Superior temporal gyrus (tissue), 1 donor: ENCODE measurements at regions not wholly inside any gene's neighbourhood (a gene's known extent, or its start where the extent isn't known, plus 50 kb on each side); places are given as distances from the start of the nearest gene placed in this dataset.
"Not testable (repeated sequence)": the region's sequence is repeated elsewhere in the genome, so short reads cannot be mapped to it uniquely, and the experiment has no call there.

Experiments
- DNase-seq: peaks from one replicate; pipeline ENCODE4 v3.0.0-alpha.2; 2016; ENCODE audit errors: extremely low spot score

- DNase-seq, result peak; percentile 90
These were observed 1602.4 kb upstream of the ADGRL3 start for GRCh38 chr4:59597536-59598329.

DNA sequence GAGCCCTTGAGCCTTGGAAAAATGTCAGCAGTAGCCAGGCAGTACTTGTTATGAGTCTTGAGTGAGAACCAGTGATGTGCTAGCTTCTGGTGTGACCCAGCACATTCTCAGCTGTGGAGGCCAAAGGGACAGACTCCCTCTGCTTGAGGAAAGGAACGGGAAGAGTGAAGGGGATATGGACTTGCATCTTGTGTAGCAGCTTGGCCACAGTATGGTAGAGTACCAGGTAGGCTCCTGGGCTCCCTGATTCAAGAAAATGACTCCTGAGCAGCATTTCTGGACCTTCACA lies 1601.9 kb upstream of the ADGRL3 start:
- DNase-seq, result no peak

GRCh38 chr4:59608466-59608865 lies 1591.7 kb upstream of the ADGRL3 start:
- no peak for DNase-seq

DNA sequence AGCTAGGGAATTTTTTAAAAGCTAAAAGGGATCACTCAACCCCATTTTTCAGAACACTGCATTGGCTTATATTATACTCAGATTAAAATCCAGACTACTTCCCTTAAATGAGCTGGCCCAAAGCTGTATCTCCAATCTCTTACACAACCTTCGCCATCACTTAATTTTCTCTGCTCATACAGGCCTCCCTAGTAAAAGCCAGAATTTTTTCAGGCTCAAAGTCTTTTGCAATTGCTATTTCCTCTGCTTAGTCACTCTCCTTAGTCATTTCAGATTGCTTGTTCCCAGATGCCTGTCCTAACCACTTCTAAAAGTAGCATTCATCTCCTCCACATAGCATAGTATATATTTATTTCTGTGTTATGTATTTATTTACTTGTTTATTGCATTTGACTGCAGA lies 1587.9 kb upstream of the ADGRL3 start:
- DNase-seq, result peak; percentile 32

DNA sequence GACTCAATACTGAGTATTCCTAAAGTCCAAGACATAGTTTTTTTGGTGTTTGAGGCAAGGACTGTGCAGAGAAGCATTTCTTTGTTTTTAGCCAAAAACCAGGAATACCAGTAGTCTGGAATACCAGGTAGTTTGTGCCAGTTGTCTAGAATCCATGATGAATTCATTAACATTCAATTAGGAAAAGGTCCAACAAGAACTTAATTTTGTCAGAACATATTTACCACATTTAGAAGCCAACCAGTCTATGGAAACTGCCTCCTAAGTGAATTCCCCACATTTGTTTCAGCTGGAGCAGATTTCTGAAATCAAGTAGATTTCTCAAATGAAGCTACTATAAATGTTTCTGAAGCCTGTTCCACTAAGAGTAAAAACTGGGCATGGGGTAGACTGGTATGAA lies 1584.8 kb upstream of the ADGRL3 start:
- no peak for DNase-seq

- DNase-seq, result no peak
These were observed 1570.8 kb upstream of the ADGRL3 start for GRCh38 chr4:59629348-59629747.

- no peak for DNase-seq
These were observed 1569.9 kb upstream of the ADGRL3 start for GRCh38 chr4:59630235-59630634.

- no peak for DNase-seq
These were observed 1569.2 kb upstream of the ADGRL3 start for GRCh38 chr4:59630922-59631321.

DNA sequence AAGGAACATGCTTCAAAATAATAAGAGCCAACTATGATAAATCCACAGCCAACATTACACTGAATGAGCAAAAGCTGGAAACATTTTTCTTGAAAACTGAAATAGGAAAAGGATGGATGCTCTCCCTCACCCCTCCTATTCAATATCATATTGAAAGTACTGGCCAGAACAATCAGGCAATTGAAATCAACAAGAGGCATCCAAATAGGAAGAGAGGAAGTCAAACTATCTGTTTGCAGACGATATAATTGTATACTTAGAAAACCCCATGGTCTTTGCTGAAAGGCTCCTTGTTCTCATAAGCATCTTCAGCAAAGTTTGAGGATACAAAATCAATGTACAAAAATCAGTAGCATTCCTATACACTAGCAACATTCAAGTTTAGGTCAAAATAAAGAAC lies 1562.5 kb upstream of the ADGRL3 start:
- DNase-seq, result no peak

DNA sequence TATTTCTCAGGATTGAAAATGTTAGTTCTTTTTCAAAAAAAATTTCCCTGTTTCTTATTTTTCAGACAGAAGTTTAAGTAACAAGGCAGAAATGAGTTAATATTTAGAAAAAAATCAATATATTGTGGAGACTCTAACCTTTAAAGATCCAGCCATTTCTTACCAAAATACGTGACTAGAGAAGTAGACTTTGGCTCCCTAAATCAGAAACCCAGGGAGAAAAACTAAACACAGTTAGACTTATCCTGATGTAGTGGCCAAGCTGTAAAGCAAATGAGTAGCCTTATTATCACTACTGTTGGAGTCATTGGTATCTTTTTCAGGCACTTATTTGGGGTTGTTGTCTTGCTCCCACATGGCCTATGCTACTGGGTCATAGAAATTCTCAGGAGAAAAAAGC lies 1556.4 kb upstream of the ADGRL3 start:
- no peak for DNase-seq

DNA sequence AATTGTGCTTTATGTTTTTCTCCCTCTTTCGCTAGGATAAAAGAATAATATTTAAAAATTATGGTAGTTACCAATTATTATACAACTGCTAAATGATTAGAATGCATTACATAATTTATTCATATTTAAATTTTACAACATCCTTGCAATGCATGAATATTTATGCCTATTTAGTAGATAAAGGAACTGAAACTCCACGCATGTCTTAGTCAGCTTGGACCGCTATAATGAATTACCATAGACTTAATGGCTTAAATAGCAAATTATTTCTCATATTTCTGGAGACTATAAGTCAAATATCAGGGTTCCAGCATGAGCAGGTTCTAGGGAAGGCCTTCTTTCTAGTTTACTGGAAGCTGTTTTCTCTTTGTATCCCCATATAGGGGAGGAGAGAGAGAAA lies 1555.4 kb upstream of the ADGRL3 start:
- no peak for DNase-seq

DNA sequence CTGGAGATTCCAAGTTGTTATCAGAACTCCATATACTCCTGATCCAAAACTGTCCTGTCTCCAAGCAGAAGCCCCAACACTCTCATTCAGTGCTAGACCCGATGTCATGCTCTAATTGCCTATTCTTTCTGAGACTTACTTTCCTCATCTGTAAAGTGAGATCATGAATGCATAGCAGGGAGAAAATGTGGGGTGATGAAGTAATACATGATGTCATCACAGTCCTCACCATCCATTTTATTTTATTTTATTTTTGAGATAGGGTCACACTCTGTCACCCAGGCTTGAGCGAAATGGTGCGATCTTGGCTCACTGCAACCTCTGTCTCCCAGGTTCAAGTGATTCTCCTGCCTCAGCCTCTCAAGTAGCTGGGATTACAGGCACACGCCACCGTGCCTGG lies 1554.0 kb upstream of the ADGRL3 start:
- no peak for DNase-seq

DNA sequence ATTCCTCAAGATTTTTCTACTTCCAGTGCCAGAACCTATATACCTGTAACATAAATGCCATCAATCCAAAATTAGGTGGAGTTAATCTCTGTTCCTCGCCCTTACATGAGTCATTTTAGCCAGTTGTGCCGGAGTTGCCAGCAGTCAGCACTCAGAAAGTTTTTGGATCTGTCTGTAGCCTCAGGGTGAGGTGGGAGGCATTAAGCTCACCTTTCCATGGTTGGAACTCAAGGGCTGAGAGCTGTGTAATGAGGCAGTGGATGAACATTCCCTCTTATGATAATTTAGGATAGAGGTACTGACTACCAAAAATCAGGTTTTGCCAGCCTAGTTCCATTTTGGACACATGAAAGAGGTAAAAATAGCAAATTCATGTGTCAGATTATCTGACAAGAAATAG lies 1553.1 kb upstream of the ADGRL3 start:
- no peak for DNase-seq

- DNase-seq, result no peak
These were observed 1552.6 kb upstream of the ADGRL3 start for GRCh38 chr4:59647500-59647899.

DNA sequence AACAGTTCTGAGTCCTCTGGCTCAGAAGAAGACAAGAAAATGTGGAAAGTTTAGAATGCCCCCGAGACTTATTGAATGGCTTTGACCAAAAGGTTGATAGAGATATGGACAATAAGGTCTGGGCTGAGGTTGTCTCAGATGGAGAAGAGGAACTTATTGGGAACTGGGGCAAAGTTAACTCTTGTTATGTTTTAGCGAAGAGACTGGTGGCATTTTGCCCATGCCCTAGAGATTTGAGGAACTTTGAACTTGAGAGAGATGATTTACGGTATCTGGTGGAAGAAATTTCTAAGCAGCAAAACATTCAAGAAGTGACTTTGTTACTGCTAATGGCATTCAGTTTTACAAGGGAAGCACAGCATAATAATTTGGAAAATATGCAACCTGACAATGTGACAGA lies 1549.3 kb upstream of the ADGRL3 start:
- DNase-seq, result no peak

DNA sequence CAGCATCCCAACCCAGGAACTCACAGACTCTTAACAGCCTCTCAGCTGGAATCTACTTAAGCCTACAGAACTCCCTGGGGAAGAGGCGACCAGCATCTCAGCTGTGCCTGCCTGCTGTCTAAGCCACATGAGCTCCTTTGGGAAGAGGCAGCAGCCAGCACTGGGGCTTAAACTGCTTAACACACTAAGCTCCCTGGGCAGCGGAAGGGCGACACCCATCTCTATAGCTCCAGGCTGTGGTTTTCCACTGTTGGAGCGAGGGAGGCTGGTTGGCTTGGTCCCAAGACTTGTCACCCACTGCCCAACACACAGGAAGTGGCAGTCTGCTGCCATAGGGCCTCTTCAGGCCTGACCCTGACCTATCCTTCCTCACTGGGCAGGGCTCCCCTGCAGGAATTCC lies 1544.1 kb upstream of the ADGRL3 start:
- no peak for DNase-seq

DNA sequence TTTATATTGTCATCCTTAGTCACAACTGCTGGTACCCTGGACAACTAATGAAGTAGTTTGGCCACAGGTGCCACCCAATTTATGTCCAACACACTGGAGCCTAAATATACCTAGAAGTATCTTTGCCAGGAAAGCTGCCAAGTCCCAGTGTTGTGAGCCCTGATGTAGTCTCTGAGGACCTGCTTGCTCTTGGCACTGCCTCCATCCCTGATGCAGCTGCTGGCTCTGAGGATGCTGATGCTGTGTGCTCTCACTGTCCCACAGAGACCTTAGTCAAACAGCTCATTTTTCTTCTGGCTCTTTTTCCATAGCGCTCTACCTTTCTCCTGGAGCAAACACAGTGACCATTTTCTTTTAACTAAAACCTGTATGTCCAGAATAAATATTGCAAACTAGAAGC lies 1535.4 kb upstream of the ADGRL3 start:
- peak; percentile 30 for DNase-seq

DNA sequence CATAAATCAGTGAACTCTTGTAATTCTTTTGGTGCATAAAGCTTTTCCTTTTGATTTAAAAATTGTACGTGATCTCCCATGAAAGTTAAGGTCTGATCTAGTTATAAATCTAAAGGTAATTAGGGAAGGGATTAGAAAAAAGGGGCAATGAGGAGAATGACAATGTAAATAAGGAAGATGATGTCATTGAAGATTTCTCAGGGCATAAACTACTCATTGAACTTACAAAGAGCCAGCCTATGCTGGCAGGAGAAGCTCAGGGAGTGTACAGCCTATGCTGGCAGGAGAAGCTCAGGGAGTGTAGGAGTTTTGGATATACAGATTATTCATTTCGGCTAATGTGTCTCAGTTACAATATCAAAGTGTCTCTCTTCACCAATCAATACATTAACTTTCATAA lies 1533.5 kb upstream of the ADGRL3 start:
- no peak for DNase-seq

- no peak for DNase-seq
These were observed 1529.1 kb upstream of the ADGRL3 start for GRCh38 chr4:59671037-59671436.

- no peak for DNase-seq
These were observed 1523.7 kb upstream of the ADGRL3 start for GRCh38 chr4:59676389-59676788.

DNA sequence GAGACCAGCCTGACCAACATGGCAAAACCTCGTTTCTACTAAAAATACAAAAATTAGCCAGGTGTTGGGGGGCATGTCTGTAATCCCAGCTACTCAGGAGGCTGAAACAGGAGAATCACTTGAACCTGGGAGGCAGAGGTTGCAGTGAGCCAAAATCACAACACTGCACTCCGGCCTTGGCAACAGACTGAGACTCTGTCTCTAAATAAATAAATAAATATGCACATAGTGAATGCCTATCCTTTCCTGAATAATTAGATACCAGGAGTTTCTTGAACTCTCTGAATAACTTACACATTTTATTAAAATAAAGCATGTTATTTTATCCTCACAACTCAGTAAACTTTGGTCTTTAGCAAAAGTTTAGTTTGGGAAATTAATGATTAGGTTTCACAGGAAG lies 1523.1 kb upstream of the ADGRL3 start:
- not testable (repeated sequence) for DNase-seq

DNA sequence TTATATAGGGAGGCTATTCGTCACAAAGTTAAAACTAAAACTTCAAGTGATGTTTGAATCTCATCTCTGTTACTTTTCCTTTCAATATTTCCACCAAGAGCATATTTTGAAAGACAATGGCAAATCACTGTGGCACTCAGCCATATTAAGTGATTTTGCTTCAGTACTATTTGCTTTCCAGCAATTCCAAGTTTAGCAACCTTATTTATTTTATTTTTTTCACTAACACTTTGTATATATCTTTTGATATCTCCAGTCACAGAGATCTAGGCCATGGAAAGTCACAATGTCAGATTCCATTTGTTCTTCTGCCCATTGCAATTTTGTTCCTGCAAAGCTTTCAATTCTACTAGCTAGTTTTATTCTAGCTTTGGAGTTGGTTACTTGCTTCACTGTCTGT lies 1514.5 kb upstream of the ADGRL3 start:
- no peak for DNase-seq

GRCh38 chr4:59689149-59689548 lies 1511.0 kb upstream of the ADGRL3 start:
- DNase-seq, result no peak

GRCh38 chr4:59695355-59696053 lies 1504.6 kb upstream of the ADGRL3 start:
- DNase-seq, result no peak
